CMK (cell line): ENCODE measurements at regions not wholly inside any gene's neighbourhood (a gene's known extent, or its start where the extent isn't known, plus 50 kb on each side); places are given as distances from the start of the nearest gene placed in this dataset.
"Not testable (repeated sequence)": the region's sequence is repeated elsewhere in the genome, so short reads cannot be mapped to it uniquely, and the experiment has no call there.

Source experiments
- DNase-seq: peaks from one replicate; pipeline ENCODE4 v3.0.0-alpha.2; 2010; ENCODE audit warnings: low read depth

GRCh38 chr3:128549283-128550112 lies 56.5 kb upstream of the GATA2 start:
- DNase-seq, result peak; percentile 69

DNA sequence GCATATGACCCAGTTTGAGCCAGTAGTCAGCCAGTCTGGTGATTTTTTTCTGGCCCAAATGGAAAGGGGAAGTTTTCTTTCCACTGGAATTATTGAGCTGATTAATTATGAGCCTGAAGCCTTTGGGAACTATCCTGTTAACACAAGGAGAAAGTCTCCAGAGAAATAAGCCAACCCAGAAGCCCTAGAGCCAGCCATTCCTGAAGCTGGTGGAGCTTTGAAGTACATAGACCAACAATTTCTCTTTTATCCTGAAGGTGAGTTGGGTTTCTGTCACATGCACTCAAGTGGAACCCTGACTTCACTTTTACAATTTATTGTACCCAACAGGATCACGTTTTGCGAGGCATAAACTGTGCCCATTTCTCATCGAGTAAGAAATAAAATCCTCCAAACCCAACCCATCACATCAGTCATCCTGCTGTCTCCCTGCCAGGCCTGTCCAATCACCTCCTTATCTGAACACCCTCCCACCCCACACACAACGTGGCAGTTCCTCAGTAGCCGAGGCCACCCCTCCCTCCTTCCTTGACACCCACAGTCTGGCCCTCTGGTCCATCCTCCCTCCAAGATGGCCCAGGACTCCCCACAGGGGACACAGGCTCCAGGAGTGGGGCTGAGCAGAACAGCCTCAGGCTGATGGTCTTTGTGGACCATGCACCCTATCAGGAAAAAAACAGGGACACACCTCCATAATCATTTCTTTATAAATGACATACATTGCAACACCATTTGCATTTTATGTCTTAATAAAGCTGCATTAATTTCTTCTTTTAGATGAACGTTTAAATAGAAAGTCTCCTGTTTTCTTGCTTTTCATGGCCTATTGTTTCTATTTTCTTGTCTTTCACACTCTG lies 55.7 kb upstream of the GATA2 start:
- peak; percentile 42 for DNase-seq

- DNase-seq, result no peak
These were observed 55.0 kb upstream of the GATA2 start for GRCh38 chr3:128548021-128548420.

GRCh38 chr3:128547368-128547987 lies 54.5 kb upstream of the GATA2 start:
- DNase-seq, result no peak

GRCh38 chr3:128546646-128547045 lies 53.6 kb upstream of the GATA2 start:
- DNase-seq, result no peak

- DNase-seq, result no peak
These were observed 52.2 kb upstream of the GATA2 start for GRCh38 chr3:128545120-128545752.

- DNase-seq, result no peak
These were observed 51.2 kb upstream of the GATA2 start for GRCh38 chr3:128544190-128544589.

- DNase-seq, result not testable (repeated sequence)
These were observed 50.7 kb upstream of the GATA2 start for GRCh38 chr3:128543570-128544174.
